ENCODE measurements at regions not wholly inside any gene's neighbourhood (a gene's known extent, or its start where the extent isn't known, plus 50 kb on each side); places are given as distances from the start of the nearest gene placed in this dataset.
"Not testable (repeated sequence)": the region's sequence is repeated elsewhere in the genome, so short reads cannot be mapped to it uniquely, and the experiment has no call there.

- no peak for DNase-seq (ENCODE audit: low read depth in 3 of 3, low spot score in 2 of 3)
Measured at GRCh38 chrX:138954976-138955375, 243.5 kb upstream of the FGF13 start.

- DNase-seq (ENCODE audit: low read depth in 3 of 3, low spot score in 2 of 3), result no peak
Measured at GRCh38 chrX:138946926-138947325, 235.4 kb upstream of the FGF13 start.

- DNase-seq (ENCODE audit: low read depth in 3 of 3, low spot score in 2 of 3), result no peak
Measured at GRCh38 chrX:138945219-138945618, 233.7 kb upstream of the FGF13 start.

- DNase-seq (ENCODE audit: low read depth in 3 of 3, low spot score in 2 of 3), result no peak
Measured at GRCh38 chrX:138939038-138939437, 227.5 kb upstream of the FGF13 start.

- DNase-seq (ENCODE audit: low read depth in 3 of 3, low spot score in 2 of 3), result no peak
Measured at GRCh38 chrX:138938003-138938402, 226.5 kb upstream of the FGF13 start.

- DNase-seq (ENCODE audit: low read depth in 3 of 3, low spot score in 2 of 3), result no peak
Measured at GRCh38 chrX:138931212-138931611, 219.7 kb upstream of the FGF13 start.

GRCh38 chrX:138930583-138930945 is 219.0 kb upstream of the FGF13 start:
- no peak for DNase-seq (ENCODE audit: low read depth in 3 of 3, low spot score in 2 of 3)

DNA sequence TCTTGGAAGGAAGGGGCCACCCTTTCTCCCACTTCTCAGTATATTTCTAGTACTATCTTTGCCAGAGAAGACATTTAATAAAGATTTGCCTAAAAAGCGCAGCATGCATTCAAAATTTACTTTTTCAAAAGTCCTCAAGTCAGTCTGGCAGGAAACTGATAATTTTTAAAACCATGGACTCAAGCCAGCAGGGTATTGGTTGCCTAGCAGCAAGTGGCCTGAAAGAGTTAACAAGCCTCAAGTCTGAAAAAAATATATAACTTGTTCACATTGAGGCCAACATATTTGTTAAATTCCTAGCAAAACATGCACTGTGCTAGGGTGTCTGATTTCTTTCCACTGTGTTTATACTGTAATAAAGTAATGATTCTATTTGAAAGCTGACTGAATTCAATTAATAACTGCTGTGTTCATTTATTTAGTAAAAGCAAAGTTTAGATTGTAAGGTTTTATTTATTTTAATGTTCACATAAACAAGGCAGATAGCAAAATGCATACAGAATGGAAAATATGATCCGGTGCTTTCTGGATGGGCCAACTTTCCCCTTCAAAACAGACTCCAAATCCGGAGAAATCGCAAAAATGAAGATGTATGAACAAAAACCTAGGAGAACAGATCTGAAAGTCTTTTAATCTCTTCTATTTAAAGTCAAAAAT is 218.5 kb upstream of the FGF13 start:
- DNase-seq (ENCODE audit: low read depth in 3 of 3, low spot score in 2 of 3), result no peak

GRCh38 chrX:138928737-138929459 is 217.4 kb upstream of the FGF13 start:
- no peak for DNase-seq (ENCODE audit: low read depth in 3 of 3, low spot score in 2 of 3)

- DNase-seq (ENCODE audit: low read depth in 3 of 3, low spot score in 2 of 3), result no peak
Measured at GRCh38 chrX:138925330-138925729, 213.8 kb upstream of the FGF13 start.

GRCh38 chrX:138923805-138924204 is 212.3 kb upstream of the FGF13 start:
- DNase-seq (ENCODE audit: low read depth in 3 of 3, low spot score in 2 of 3), result no peak

DNA sequence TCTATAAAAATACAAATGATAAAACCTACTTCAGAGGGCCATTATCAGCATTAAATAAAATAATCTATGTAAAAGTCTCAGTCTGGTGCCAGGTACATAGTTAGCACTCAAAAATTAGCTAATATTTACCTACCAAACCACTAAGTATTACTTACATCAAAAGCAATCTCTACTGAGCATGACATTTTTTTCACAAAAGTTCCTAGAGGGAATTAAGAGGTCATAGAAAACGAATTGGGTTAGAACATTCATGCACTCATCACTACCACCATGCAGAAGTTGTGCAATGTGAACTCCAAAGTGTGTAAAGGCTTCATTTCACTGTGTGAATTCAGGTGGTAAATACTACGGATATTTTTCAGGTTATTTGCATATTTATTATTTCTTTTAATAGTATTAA is 209.5 kb upstream of the FGF13 start:
- DNase-seq (ENCODE audit: low read depth in 3 of 3, low spot score in 2 of 3), result no peak

- DNase-seq (ENCODE audit: low read depth in 3 of 3, low spot score in 2 of 3), result no peak
Measured at GRCh38 chrX:138917781-138918180, 206.3 kb upstream of the FGF13 start.

GRCh38 chrX:138914767-138915166 is 203.2 kb upstream of the FGF13 start:
- DNase-seq (ENCODE audit: low read depth in 3 of 3, low spot score in 2 of 3), result no peak

DNA sequence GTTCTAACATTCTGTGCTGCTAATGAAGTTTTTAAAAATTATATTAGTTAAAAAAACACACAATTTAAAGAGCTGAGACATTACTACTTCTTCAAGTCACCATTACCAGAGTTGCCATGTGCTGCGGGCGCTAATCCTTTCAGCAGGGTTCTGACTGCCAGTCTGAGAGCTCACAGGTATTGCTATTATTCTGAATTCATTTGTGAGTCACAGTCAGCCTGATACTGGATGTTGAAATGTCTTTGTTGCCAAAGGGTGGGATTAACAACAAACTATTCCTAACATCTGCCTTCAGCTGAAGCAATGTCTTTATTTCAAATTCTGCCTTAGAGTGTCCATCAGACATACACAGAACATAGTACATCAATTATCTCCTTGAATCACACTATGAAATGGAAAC is 197.1 kb upstream of the FGF13 start:
- no peak for DNase-seq (ENCODE audit: low read depth in 3 of 3, low spot score in 2 of 3)

GRCh38 chrX:138897621-138898492 is 186.3 kb upstream of the FGF13 start:
- DNase-seq (ENCODE audit: low read depth in 3 of 3, low spot score in 2 of 3), result no peak

GRCh38 chrX:138890491-138890890 is 179.0 kb upstream of the FGF13 start:
- no peak for DNase-seq (ENCODE audit: low read depth in 3 of 3, low spot score in 2 of 3)

GRCh38 chrX:138889149-138889548 is 177.6 kb upstream of the FGF13 start:
- no peak for DNase-seq (ENCODE audit: low read depth in 3 of 3, low spot score in 2 of 3)

- DNase-seq (ENCODE audit: low read depth in 3 of 3, low spot score in 2 of 3), result no peak
Measured at GRCh38 chrX:138886769-138887168, 175.3 kb upstream of the FGF13 start.

DNA sequence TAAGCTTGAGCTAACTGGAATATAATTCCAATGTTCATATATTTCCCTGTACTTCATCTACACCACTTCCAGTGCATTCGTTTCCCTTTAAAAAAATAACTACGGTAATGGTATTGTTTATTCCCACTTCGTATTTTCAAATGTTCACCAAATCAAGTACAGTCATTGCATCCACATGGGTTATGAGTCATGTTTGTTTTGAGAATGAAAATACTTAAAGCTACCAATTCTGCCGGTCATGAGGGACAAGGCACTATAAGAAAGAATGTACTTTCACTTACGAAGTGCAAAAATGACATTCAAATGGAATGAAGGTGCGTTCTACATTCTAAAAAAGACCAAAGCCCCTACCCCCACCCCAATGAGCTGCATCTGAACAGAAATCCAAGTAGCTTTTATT is 174.4 kb upstream of the FGF13 start:
- no peak for DNase-seq (ENCODE audit: low read depth in 3 of 3, low spot score in 2 of 3)

- not testable (repeated sequence) for DNase-seq (ENCODE audit: low read depth in 3 of 3, low spot score in 2 of 3)
Measured at GRCh38 chrX:138880293-138880692, 168.8 kb upstream of the FGF13 start.

- DNase-seq (ENCODE audit: low read depth in 3 of 3, low spot score in 2 of 3), result no peak
Measured at GRCh38 chrX:138877746-138878145, 166.2 kb upstream of the FGF13 start.

All from right renal cortex interstitium (tissue), 3 donors.